Ovary (tissue), 3 donors: ENCODE measurements at regions not wholly inside any gene's neighbourhood (a gene's known extent, or its start where the extent isn't known, plus 50 kb on each side); places are given as distances from the start of the nearest gene placed in this dataset.

Source experiments
- POLR2A ChIP-seq: fragments of 450-650 bp; IDR thresholded peaks from one replicate; pipeline ENCODE4 v1.6.1; 2017; ENCODE audit warnings: antibody characterized with exemption, mild to moderate bottlenecking, moderate library complexity
- TF ChIP-seq, protein P1 (sequence below), 3 donors: fragments of 450-650 bp in 2 of 3; fragments of 200-600 bp in 1 of 3; IDR thresholded peaks; one replicate each; pipeline versions ENCODE4 v1.5.1 to v1.8.0; 2016 to 2022; ENCODE audit warnings: antibody characterized with exemption in 3 of 3, mild to moderate bottlenecking in 1 of 3
- donor health status: DM: no; HTN: no; CAD: no.

DNA sequence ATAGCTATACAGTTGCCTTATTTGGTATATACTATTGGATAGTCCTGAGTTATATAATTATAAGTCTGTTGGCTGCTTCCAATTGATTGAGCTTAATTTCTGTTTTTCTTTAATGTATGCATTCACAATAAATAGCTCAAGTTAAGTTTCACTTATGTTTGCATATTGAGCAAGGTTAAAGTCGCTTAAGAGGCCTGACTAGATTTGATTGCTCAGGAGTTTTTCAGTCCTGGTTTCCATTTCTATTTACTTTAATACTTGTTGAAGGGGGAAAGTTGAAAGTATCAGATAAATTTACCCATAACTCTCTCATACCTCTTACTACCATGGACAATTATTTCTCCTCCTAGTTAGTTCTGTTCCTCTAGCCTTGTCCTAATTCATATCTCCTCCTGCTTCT, 294.7 kb downstream of the ARL4A start:
- no peak for TF ChIP-seq POLR2A
- TF ChIP-seq, protein P1, sequence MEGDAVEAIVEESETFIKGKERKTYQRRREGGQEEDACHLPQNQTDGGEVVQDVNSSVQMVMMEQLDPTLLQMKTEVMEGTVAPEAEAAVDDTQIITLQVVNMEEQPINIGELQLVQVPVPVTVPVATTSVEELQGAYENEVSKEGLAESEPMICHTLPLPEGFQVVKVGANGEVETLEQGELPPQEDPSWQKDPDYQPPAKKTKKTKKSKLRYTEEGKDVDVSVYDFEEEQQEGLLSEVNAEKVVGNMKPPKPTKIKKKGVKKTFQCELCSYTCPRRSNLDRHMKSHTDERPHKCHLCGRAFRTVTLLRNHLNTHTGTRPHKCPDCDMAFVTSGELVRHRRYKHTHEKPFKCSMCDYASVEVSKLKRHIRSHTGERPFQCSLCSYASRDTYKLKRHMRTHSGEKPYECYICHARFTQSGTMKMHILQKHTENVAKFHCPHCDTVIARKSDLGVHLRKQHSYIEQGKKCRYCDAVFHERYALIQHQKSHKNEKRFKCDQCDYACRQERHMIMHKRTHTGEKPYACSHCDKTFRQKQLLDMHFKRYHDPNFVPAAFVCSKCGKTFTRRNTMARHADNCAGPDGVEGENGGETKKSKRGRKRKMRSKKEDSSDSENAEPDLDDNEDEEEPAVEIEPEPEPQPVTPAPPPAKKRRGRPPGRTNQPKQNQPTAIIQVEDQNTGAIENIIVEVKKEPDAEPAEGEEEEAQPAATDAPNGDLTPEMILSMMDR (IDR thresholded peaks at IDR 0.05), result no peak
